ENCODE measurements at regions not wholly inside any gene's neighbourhood (a gene's known extent, or its start where the extent isn't known, plus 50 kb on each side); places are given as distances from the start of the nearest gene placed in this dataset.

- TF ChIP-seq SUPT20H (IDR thresholded peaks at IDR 0.05; ENCODE audit: borderline replicate concordance, control insufficient read depth, low read depth, low read length) (no peak), POLR2AphosphoS5 (IDR thresholded peaks at IDR 0.05; ENCODE audit: low read length) (no peak), EZH2 (IDR thresholded peaks at IDR 0.05; ENCODE audit: borderline replicate concordance, control insufficient read depth, low read depth, low read length) (no peak)
These were observed 170.0 kb upstream of the CDH18 start for GRCh38 chr5:20158006-20158405.

All from GM12878 (cell line).